ENCODE measurements at regions not wholly inside any gene's neighbourhood (a gene's known extent, or its start where the extent isn't known, plus 50 kb on each side); places are given as distances from the start of the nearest gene placed in this dataset.

- TF ChIP-seq CTCF (conservative IDR thresholded peaks at IDR 0.05; ENCODE audit: low read length) (no peak), EZH2phosphoT487 (IDR thresholded peaks at IDR 0.05; ENCODE audit: borderline replicate concordance, low read depth, low read length) (no peak)
- CTCF ChIA-PET (ENCODE audit: unreplicated experiment): no interaction called here
- Histone ChIP-seq H4K20me1 (ENCODE audit: insufficient read depth, low read length) (no peaks in the 10 kb centered on the region), H2AFZ (ENCODE audit: low read length) (no peak overlapping the region), H3K4me3 (ENCODE audit: low read depth, low read length, poor library complexity, severe bottlenecking) (no peak overlapping the region), H3K79me2 (ENCODE audit: insufficient read depth, low read depth, low read length) (no peaks in the 10 kb centered on the region), H3K9me3 (ENCODE audit: low read length) (no peaks in the 10 kb centered on the region), H3K4me1 (ENCODE audit: insufficient read depth, low read length, poor library complexity, severe bottlenecking) (no peaks in the 10 kb centered on the region), H3K36me3 (ENCODE audit: insufficient read depth, low read length) (no peaks in the 10 kb centered on the region), H3K4me2 (ENCODE audit: low read length) (no peak overlapping the region), H3K9me2 (ENCODE audit: insufficient read depth, low read length) (no peaks in the 10 kb centered on the region), H3K27ac (ENCODE audit: low read depth, low read length, poor library complexity, severe bottlenecking) (no peak overlapping the region)
- intact Hi-C loops (cut with micrococcal nuclease; ENCODE audit: unreplicated experiment): no loop called here
- DNase-seq (ENCODE audit: low spot score): no peak
- POLR2A ChIA-PET: no interaction called here
- BruUV-seq (replicated peaks): no TSS peak
Measured at GRCh38 chr4:177091515-177091914, 218.2 kb upstream of the NEIL3 start.

- Histone ChIP-seq H3K9me3 (ENCODE audit: low read length) (no peaks in the 10 kb centered on the region), H3K9me2 (ENCODE audit: insufficient read depth, low read length) (no peaks in the 10 kb centered on the region), H3K4me3 (ENCODE audit: low read depth, low read length, poor library complexity, severe bottlenecking) (no peak overlapping the region), H3K4me2 (ENCODE audit: low read length) (no peak overlapping the region), H2AFZ (ENCODE audit: low read length) (no peak overlapping the region), H3K27ac (ENCODE audit: low read depth, low read length, poor library complexity, severe bottlenecking) (no peak overlapping the region), H4K20me1 (ENCODE audit: insufficient read depth, low read length) (no peaks in the 10 kb centered on the region), H3K4me1 (ENCODE audit: insufficient read depth, low read length, poor library complexity, severe bottlenecking) (no peaks in the 10 kb centered on the region), H3K79me2 (ENCODE audit: insufficient read depth, low read depth, low read length) (no peaks in the 10 kb centered on the region), H3K36me3 (ENCODE audit: insufficient read depth, low read length) (no peaks in the 10 kb centered on the region)
- CTCF ChIA-PET (ENCODE audit: unreplicated experiment): no interaction called here
- intact Hi-C loops (cut with micrococcal nuclease; ENCODE audit: unreplicated experiment): no loop called here
- DNase-seq (ENCODE audit: low spot score): no peak
- TF ChIP-seq EZH2phosphoT487 (IDR thresholded peaks at IDR 0.05; ENCODE audit: borderline replicate concordance, low read depth, low read length) (no peak), CTCF (conservative IDR thresholded peaks at IDR 0.05; ENCODE audit: low read length) (no peak)
- POLR2A ChIA-PET: no interaction called here
- no TSS peak for BruUV-seq (replicated peaks)
Measured at GRCh38 chr4:177092807-177093206, 216.9 kb upstream of the NEIL3 start.

GRCh38 chr4:177093964-177094363, 215.7 kb upstream of the NEIL3 start:
- H3K9me2 ChIP-seq (ENCODE audit: insufficient read depth, low read length): no peaks in the 10 kb centered on the region
- no peak overlapping the region for H3K4me2 ChIP-seq (ENCODE audit: low read length)
- intact Hi-C loops (cut with micrococcal nuclease; ENCODE audit: unreplicated experiment): no loop called here
- H3K36me3 ChIP-seq (ENCODE audit: insufficient read depth, low read length): no peaks in the 10 kb centered on the region
- no peaks in the 10 kb centered on the region for H3K9me3 ChIP-seq (ENCODE audit: low read length)
- TF ChIP-seq CTCF (conservative IDR thresholded peaks at IDR 0.05; ENCODE audit: low read length): no peak
- TF ChIP-seq EZH2phosphoT487 (IDR thresholded peaks at IDR 0.05; ENCODE audit: borderline replicate concordance, low read depth, low read length): no peak
- no peaks in the 10 kb centered on the region for H3K4me1 ChIP-seq (ENCODE audit: insufficient read depth, low read length, poor library complexity, severe bottlenecking)
- no peak overlapping the region for H3K27ac ChIP-seq (ENCODE audit: low read depth, low read length, poor library complexity, severe bottlenecking)
- H4K20me1 ChIP-seq (ENCODE audit: insufficient read depth, low read length): no peaks in the 10 kb centered on the region
- H2AFZ ChIP-seq (ENCODE audit: low read length): no peak overlapping the region
- no TSS peak for BruUV-seq (replicated peaks)
- ChIA-PET CTCF (ENCODE audit: unreplicated experiment) (no interaction called here), POLR2A (no interaction called here)
- DNase-seq (ENCODE audit: low spot score): no peak
- no peaks in the 10 kb centered on the region for H3K79me2 ChIP-seq (ENCODE audit: insufficient read depth, low read depth, low read length)
- H3K4me3 ChIP-seq (ENCODE audit: low read depth, low read length, poor library complexity, severe bottlenecking): no peak overlapping the region
